GM23248 (cell line): ENCODE measurements at regions not wholly inside any gene's neighbourhood (a gene's known extent, or its start where the extent isn't known, plus 50 kb on each side); places are given as distances from the start of the nearest gene placed in this dataset.

Source experiments
- DNase-seq: peaks from one replicate; pipeline ENCODE4 v3.0.0-alpha.2; 2015
- H2AFZ ChIP-seq: fragments of 200-600 bp; sonication (generic); 2 replicates; pipeline ENCODE4 v1.6.1; 2016; ENCODE audit warnings: antibody characterized with exemption
- H3F3A ChIP-seq: fragments of 200-600 bp; sonication (generic); 2 replicates; pipeline ENCODE4 v1.6.1; 2016; ENCODE audit warnings: mild to moderate bottlenecking, antibody characterized with exemption, mixed run types; ENCODE audit not compliant: insufficient read depth
- H3K27ac ChIP-seq: fragments of 200-600 bp; sonication (generic); 2 replicates; pipeline ENCODE4 v1.5.1; 2016; ENCODE audit warnings: mild to moderate bottlenecking
- H3K27me3 ChIP-seq: fragments of 200-600 bp; sonication (generic); replicated peaks from 2 replicates; pipeline ENCODE4 v1.6.1; 2016; ENCODE audit warnings: mild to moderate bottlenecking; ENCODE audit not compliant: insufficient read depth
- H3K36me3 ChIP-seq: fragments of 200-600 bp; sonication (generic); 2 replicates; pipeline ENCODE4 v1.6.1; 2016; ENCODE audit warnings: low read depth, mild to moderate bottlenecking
- H3K4me1 ChIP-seq: fragments of 200-600 bp; sonication (generic); 2 replicates; pipeline ENCODE4 v1.6.1; 2016; ENCODE audit warnings: mild to moderate bottlenecking; ENCODE audit not compliant: insufficient read depth
- H3K4me2 ChIP-seq: fragments of 200-600 bp; sonication (generic); one replicate; pipeline ENCODE4 v1.6.1; 2016; ENCODE audit warnings: mild to moderate bottlenecking; ENCODE audit not compliant: unreplicated experiment
- H3K4me3 ChIP-seq: fragments of 200-600 bp; sonication (generic); 2 replicates; pipeline ENCODE4 v1.5.1; 2016; ENCODE audit warnings: mild to moderate bottlenecking
- H3K79me2 ChIP-seq: fragments of 200-600 bp; sonication (generic); 2 replicates; pipeline ENCODE4 v1.6.1; 2016; ENCODE audit warnings: mild to moderate bottlenecking; ENCODE audit not compliant: insufficient read depth
- H3K9ac ChIP-seq: fragments of 200-600 bp; sonication (generic); 2 replicates; pipeline ENCODE4 v1.6.1; 2016; ENCODE audit warnings: mild to moderate bottlenecking
- H3K9me2 ChIP-seq: fragments of 200-600 bp; sonication (generic); 2 replicates; pipeline ENCODE4 v1.6.1; 2016; ENCODE audit warnings: mixed run types, mild to moderate bottlenecking, moderate library complexity; ENCODE audit not compliant: insufficient read depth
- H3K9me3 ChIP-seq: fragments of 200-600 bp; sonication (generic); one replicate; pipeline ENCODE4 v1.6.1; 2017; ENCODE audit warnings: low read depth
- H4K20me1 ChIP-seq: fragments of 200-600 bp; sonication (generic); 2 replicates; pipeline ENCODE4 v1.6.0; 2016; ENCODE audit not compliant: insufficient read depth
- EZH2 ChIP-seq: fragments of 200-600 bp; sonication (generic); IDR thresholded peaks from 2 replicates; pipeline ENCODE4 v1.6.1; 2018; ENCODE audit warnings: antibody characterized with exemption, mild to moderate bottlenecking; ENCODE audit not compliant: insufficient read depth, poor library complexity, severe bottlenecking
- EZH2phosphoT487 ChIP-seq: fragments of 200-600 bp; sonication (generic); IDR thresholded peaks from 2 replicates; pipeline ENCODE4 v1.6.1; 2018; ENCODE audit warnings: antibody characterized with exemption, moderate library complexity, mild to moderate bottlenecking, low read depth; ENCODE audit not compliant: insufficient read depth
- WGBS, 2 experiments: methylation state at CpG; one replicate each; pipeline ENCODE4 v1.1.6; 2015 to 2017; ENCODE audit warnings: low lambda C conversion rate in 2 of 2, low coverage in 1 of 2; ENCODE audit errors: missing lambda C conversion rate in 2 of 2; 5-methylcytosine and 5-hydroxymethylcytosine counted together
- in situ Hi-C: fragments of 300-500 bp; cut with MboI; formaldehyde crosslinking; loops from 2 replicates; pipeline ENCODE4 v1.15.0; 2020

- H3F3A ChIP-seq, result no peaks in the 10 kb centered on the region
Measured at GRCh38 chr13:99698816-99699099, 197.5 kb downstream of the TM9SF2 start.

GRCh38 chr13:99698010-99698815, 196.9 kb downstream of the TM9SF2 start:
- Histone ChIP-seq H3K79me2 (no peaks in the 10 kb centered on the region), H3K4me2 (no peak overlapping the region), H3K4me1 (no peaks in the 10 kb centered on the region), H2AFZ (no peak overlapping the region), H4K20me1 (no peaks in the 10 kb centered on the region), H3K9ac (no peak overlapping the region), H3K27ac (no peak overlapping the region), H3K9me2 (no peaks in the 10 kb centered on the region), H3K9me3 (no peaks in the 10 kb centered on the region), H3K27me3 (no peaks in the 10 kb centered on the region; the same call in 1 of the 2 replicates), H3K36me3 (no peaks in the 10 kb centered on the region), H3F3A (no peaks in the 10 kb centered on the region), H3K4me3 (no peak overlapping the region)
- WGBS, 2 experiments, result 60 to 63% methylated on average over 8 of the region's 8 CpGs
- TF ChIP-seq EZH2 (no peak), EZH2phosphoT487 (no peak)
- in situ Hi-C loops, result no loop called here
- no peak for DNase-seq

More at GRCh38 chr13:99698816-99699099, 197.5 kb downstream of the TM9SF2 start:
- TF ChIP-seq EZH2phosphoT487 (no peak), EZH2 (no peak)
- Histone ChIP-seq H3K79me2 (no peaks in the 10 kb centered on the region), H2AFZ (no peak overlapping the region), H3K27me3 (no peaks in the 10 kb centered on the region; the same call in 1 of the 2 replicates), H4K20me1 (no peaks in the 10 kb centered on the region), H3K9ac (no peak overlapping the region), H3K36me3 (no peaks in the 10 kb centered on the region), H3K9me2 (no peaks in the 10 kb centered on the region), H3K27ac (no peak overlapping the region), H3K4me1 (no peaks in the 10 kb centered on the region), H3K9me3 (no peaks in the 10 kb centered on the region), H3K4me2 (no peak overlapping the region), H3K4me3 (no peak overlapping the region)
- in situ Hi-C loops, result no loop called here
- DNase-seq, result no peak
- 65% methylated on average over 3 of the region's 3 CpGs for WGBS, 2 experiments

GRCh38 chr13:99695857-99696256, 194.6 kb downstream of the TM9SF2 start:
- H3F3A ChIP-seq, result no peaks in the 10 kb centered on the region
- H3K9me3 ChIP-seq, result no peaks in the 10 kb centered on the region
- no peaks in the 10 kb centered on the region for H4K20me1 ChIP-seq
- H3K79me2 ChIP-seq, result no peaks in the 10 kb centered on the region
- H3K4me1 ChIP-seq, result no peaks in the 10 kb centered on the region
- H3K4me3 ChIP-seq, result no peak overlapping the region
- no peaks in the 10 kb centered on the region for H3K36me3 ChIP-seq
- no peak overlapping the region for H2AFZ ChIP-seq
- no peaks in the 10 kb centered on the region for H3K9me2 ChIP-seq
- no peak for TF ChIP-seq EZH2phosphoT487
- in situ Hi-C loops, result no loop called here
- no peak overlapping the region for H3K4me2 ChIP-seq
- WGBS, 2 experiments, result 61 to 73% methylated on average over 3 of the region's 3 CpGs
- H3K9ac ChIP-seq, result no peak overlapping the region
- no peak overlapping the region for H3K27ac ChIP-seq
- peaks cover 5% of the 10 kb centered on the region; the same call in 1 of the 2 replicates for H3K27me3 ChIP-seq
- DNase-seq, result no peak

GRCh38 chr13:99693852-99694611, 192.8 kb downstream of the TM9SF2 start:
- Histone ChIP-seq H3K4me1 (no peaks in the 10 kb centered on the region), H3K9me2 (no peaks in the 10 kb centered on the region)
- 42 to 43% methylated on average over 11 of the region's 11 CpGs for WGBS, 2 experiments

More at GRCh38 chr13:99693852-99694611, 192.8 kb downstream of the TM9SF2 start:
- Histone ChIP-seq H3F3A (no peaks in the 10 kb centered on the region), H3K27ac (no peak overlapping the region), H3K4me2 (no peak overlapping the region), H3K4me3 (no peak overlapping the region), H3K79me2 (no peaks in the 10 kb centered on the region), H3K9ac (no peak overlapping the region), H3K9me3 (no peaks in the 10 kb centered on the region), H2AFZ (no peak overlapping the region), H3K36me3 (no peaks in the 10 kb centered on the region), H3K27me3 (peaks cover 11% of the 10 kb centered on the region; the same call in 1 of the 2 replicates), H4K20me1 (no peaks in the 10 kb centered on the region)
- DNase-seq, result no peak
- TF ChIP-seq EZH2 (no peak), EZH2phosphoT487 (no peak)
- in situ Hi-C loops, result no loop called here
